HG02623 (cell line): ENCODE measurements at regions not wholly inside any gene's neighbourhood (a gene's known extent, or its start where the extent isn't known, plus 50 kb on each side); places are given as distances from the start of the nearest gene placed in this dataset.

Experiments used
- ATAC-seq: cut with Tn5 transposase; IDR thresholded peaks from one replicate; pipeline ENCODE4 v1.9.1; 2021; ENCODE audit warnings: moderate library complexity; ENCODE audit not compliant: unreplicated experiment

- no peak for ATAC-seq
These were observed 101.9 kb upstream of the MTPN start for GRCh38 chr7:136079066-136079465.

- no peak for ATAC-seq
These were observed 101.5 kb upstream of the MTPN start for GRCh38 chr7:136078630-136079029.

GRCh38 chr7:136076954-136077353 is 99.8 kb upstream of the MTPN start:
- ATAC-seq: no peak

GRCh38 chr7:136074843-136075242 is 97.7 kb upstream of the MTPN start:
- ATAC-seq: no peak

DNA sequence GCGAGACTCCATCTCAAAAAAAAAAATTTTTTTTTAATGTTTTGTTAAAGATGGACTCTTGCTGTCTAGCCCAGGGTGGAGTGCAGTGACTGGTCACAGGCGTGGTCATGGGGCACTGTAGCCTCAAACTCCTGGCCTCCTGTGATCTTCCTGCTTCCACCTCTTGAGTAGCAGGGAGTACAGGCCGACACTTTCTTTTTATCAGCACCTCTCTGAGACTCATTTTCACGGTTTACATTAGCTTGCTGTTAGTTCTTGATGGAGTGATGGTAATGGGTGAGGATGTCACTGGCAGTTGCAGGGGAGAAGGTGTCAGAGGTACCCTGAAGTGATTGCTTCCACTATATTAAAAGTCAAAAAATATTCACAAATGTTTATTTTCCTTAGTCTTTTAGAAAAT is 95.3 kb upstream of the MTPN start:
- no peak for ATAC-seq

DNA sequence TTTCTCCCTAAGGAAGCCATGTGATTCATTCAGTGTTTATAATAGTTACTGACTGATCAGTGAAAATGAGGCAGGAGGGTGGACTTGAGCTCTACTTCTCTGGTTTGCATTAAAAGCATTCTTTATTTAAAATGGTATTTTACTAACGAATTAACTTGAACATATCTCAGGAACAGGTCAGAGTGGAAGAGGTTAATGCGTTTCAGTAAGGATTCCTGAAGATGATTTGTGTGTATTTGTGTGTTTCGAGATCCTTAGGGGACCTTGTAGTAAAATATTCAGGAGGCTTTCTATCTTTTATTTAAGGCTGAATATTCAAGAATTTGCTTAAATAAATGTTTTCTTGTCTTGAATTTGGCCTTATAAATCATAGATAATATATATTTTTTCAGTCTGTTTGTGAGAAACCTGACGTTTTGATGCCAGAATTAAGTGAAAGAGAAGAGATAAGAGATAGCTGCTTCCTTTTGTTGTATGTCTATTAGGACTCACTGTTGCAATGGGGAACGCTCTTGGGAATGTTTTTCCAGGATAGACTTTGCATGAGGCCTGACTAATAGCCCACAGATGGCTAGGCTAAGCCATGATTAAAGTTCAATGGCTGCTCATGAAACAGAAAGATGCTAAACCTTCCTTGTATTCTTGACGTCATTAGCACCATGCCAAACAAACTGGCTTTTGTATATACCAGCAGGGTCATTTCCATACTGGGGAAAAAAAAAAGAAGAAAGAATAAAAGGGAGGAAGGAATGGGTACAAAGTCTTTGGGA is 93.8 kb upstream of the MTPN start:
- no peak for ATAC-seq

DNA sequence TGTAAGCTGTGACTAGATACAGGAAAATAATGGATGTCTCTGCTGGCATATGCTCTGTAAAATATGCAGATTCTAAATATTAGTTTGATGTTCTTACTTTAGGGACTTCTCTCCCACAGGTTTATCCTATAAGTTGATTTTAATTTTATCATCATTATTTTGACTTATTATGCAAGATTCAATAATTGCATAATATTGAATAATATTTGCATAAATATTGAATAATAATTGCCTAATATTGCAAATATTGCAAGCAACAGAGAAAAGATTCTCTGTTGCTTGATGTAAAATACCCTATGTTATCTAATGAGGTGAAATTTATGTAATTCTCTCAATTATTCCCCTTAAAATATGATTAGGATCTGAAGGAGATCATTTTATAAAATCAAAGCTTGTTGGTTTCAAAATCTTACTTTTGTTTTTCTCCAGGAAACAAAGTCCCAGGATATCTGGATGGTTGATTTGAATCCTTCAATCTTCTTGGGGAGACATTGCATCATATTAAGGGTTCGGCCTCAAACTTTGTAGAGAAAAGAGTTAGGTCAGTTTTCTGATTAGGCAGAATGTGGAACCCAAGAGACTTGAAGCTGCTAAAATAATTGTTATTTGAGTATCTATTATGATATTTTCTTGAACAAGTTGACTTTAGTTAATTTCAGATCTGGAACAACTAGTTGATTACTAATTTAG is 92.8 kb upstream of the MTPN start:
- no peak for ATAC-seq

DNA sequence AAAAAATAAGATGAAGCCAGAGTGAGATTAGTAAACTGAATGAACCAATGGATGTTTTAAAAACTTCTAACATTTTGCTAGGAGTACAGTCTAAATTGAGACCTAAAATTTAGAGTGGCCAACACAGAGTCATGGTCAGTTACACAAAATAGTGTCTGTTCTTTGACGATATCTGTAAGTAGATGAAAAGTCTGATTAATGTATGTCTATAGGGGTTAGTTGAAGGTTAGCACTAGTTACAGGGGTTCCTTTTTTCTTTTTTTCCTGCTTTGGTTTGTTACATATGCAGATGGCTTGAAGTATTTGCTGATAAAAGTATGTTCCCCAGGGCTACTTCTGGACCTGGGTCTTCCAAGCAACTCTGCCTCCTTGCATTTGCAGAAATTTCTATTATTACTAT is 90.1 kb upstream of the MTPN start:
- no peak for ATAC-seq

GRCh38 chr7:136066304-136067143 is 89.4 kb upstream of the MTPN start:
- ATAC-seq: no peak

DNA sequence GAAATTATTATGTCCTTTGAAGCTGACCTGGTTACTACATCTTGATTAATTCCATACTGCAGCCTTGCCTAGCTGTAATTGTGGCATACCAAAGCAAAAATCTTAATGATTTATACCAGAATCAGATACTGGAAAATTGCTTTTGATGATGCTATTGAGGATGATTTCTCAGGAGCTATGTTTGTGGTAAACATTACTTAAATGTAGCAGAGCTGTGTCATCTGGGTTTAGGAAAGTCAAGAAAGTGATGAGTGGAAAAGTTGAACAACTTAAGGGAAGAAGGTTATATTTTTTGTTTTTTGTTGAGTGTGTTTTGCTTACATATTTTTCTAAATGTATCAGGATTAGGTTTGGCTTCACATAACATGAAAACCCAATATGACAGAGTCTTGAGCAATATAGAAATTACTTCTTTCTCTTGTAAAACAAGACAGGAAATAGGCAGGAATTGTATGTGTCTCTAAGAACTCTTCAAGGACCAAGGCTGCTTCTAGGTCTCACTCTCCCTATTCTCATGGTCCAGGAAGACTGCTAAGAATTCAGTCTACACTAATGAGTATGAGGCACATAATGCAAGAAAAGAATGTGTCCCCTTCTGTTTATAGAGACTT is 87.6 kb upstream of the MTPN start:
- no peak for ATAC-seq

GRCh38 chr7:136064081-136064480 is 86.9 kb upstream of the MTPN start:
- no peak for ATAC-seq

- no peak for ATAC-seq
These were observed 86.1 kb upstream of the MTPN start for GRCh38 chr7:136063326-136063666.

DNA sequence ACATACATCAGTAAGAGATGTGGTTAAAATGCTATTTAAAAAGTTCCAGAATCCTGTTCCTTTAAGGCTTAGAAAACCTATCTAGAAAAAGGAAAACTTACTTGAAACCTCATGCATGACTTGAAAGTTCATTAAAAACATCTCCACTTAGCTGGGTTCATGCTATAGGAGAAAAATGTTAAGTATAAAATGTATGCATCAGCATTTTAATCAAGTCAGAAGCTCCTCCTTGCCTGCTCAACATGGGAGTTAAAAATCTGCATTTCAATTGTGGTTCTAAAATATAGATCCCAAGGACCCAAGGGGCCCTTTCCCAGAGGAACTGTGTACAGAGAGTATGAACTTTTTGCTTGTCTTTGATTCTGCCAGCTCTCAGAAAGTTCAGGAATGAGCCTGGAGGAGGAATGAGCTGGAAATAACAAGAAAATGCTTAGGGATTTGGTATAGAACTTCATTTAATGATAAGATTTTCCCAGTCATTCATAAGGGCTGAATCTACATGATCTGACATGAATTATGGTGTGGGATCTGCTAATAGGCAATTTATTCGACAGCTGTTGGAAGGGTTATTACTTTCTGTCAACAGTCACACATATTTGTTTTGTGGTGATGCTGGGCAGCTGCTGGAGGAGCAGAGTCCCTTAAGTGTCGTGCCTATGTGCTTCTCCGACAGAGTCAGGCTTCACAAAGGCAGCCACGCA is 85.6 kb upstream of the MTPN start:
- no peak for ATAC-seq

- ATAC-seq: no peak
These were observed 84.3 kb upstream of the MTPN start for GRCh38 chr7:136061433-136061832.

- ATAC-seq: no peak
These were observed 81.4 kb upstream of the MTPN start for GRCh38 chr7:136058546-136058945.

- no peak for ATAC-seq
These were observed 80.3 kb upstream of the MTPN start for GRCh38 chr7:136057509-136057908.

DNA sequence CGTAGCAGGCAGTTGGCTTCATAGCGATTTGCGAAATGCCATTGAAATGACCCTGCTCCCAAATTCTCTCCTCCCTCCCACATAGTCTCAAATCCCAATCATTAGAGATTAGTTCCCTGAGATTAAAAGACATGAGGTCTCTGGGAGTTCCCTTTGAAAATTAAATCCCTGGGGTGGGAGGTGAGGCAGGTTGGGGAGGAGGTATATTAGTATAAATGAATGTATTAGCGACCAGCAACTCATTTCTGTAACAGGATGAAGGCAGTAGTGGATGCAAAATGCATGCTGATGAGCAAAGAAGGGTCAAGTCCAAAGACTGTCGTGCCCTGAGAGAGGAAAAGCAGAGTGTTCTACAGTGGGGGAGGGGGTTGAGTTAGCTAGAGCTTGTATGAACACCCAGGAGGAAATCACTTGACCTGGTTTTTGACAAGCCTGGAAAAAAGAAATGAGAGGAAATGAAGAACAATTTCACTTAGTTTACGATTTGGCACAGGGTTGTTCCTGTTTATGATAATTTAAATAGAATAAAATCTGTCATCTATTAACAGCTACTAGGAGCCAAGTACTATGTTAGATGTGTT is 79.6 kb upstream of the MTPN start:
- no peak for ATAC-seq

- no peak for ATAC-seq
These were observed 78.1 kb upstream of the MTPN start for GRCh38 chr7:136055266-136055665.

DNA sequence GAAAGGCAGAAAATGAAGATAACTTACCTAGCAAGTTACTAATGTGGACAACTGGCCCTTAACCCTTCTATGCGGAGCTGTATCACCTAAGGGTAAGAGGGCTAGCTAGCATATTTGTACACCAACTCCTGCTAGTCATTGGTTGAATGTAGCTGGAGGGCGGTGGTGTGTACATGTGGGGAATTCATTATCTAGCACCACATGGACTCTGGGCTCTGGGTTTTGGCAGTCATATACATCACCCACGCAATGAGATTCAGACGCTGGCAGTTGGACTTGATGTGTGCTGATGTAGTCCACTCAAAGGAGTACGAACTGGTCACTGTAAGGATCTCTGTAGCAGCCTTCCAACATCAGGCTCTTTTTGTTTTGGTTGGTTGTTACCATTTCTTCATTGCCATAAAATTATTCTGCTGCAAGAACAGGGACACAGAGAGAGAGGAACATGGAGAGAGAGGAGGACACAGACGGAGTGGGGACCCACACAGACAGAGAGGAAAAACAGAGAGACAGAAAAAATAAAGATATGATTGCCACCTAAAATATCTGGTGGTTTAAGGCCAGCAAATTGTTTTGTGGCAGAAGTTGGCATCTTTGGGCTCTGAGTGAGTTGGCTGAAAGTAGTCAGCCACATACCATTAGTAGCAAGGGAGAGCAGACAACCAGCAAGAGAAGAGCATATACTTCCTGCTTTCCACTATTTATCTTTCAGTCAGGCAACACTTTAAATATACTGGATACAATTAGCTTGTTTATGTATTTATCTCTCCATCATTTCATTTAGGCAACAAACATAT is 76.7 kb upstream of the MTPN start:
- no peak for ATAC-seq
